ENCODE measurements at regions not wholly inside any gene's neighbourhood (a gene's known extent, or its start where the extent isn't known, plus 50 kb on each side); places are given as distances from the start of the nearest gene placed in this dataset.
"Not testable (repeated sequence)": the region's sequence is repeated elsewhere in the genome, so short reads cannot be mapped to it uniquely, and the experiment has no call there.

GRCh38 chr16:26395700-26396099 lies 671.0 kb upstream of the C16orf82 start:
- no peak for DNase-seq

GRCh38 chr16:26396511-26397235 lies 670.1 kb upstream of the C16orf82 start:
- DNase-seq, result no peak

GRCh38 chr16:26413780-26414179 lies 652.9 kb upstream of the C16orf82 start:
- DNase-seq, result no peak

GRCh38 chr16:26419458-26419857 lies 647.3 kb upstream of the C16orf82 start:
- not testable (repeated sequence) for DNase-seq

- DNase-seq, result no peak
Observed at GRCh38 chr16:26430618-26431017, 636.1 kb upstream of the C16orf82 start.

GRCh38 chr16:26433807-26434206 lies 632.9 kb upstream of the C16orf82 start:
- DNase-seq, result no peak

GRCh38 chr16:26441178-26441577 lies 625.5 kb upstream of the C16orf82 start:
- DNase-seq, result no peak

- DNase-seq, result no peak
Observed at GRCh38 chr16:26442321-26442720, 624.4 kb upstream of the C16orf82 start.

- no peak for DNase-seq
Observed at GRCh38 chr16:26447570-26447969, 619.2 kb upstream of the C16orf82 start.

GRCh38 chr16:26453215-26453614 lies 613.5 kb upstream of the C16orf82 start:
- no peak for DNase-seq

- DNase-seq, result no peak
Observed at GRCh38 chr16:26454102-26454501, 612.6 kb upstream of the C16orf82 start.

GRCh38 chr16:26456074-26456473 lies 610.7 kb upstream of the C16orf82 start:
- DNase-seq, result no peak

- no peak for DNase-seq
Observed at GRCh38 chr16:26457095-26457494, 609.6 kb upstream of the C16orf82 start.

GRCh38 chr16:26457882-26458281 lies 608.8 kb upstream of the C16orf82 start:
- DNase-seq, result no peak

GRCh38 chr16:26464576-26465266 lies 602.0 kb upstream of the C16orf82 start:
- DNase-seq, result no peak

GRCh38 chr16:26474405-26474804 lies 592.3 kb upstream of the C16orf82 start:
- DNase-seq, result not testable (repeated sequence)

- no peak for DNase-seq
Observed at GRCh38 chr16:26475596-26475995, 591.1 kb upstream of the C16orf82 start.

GRCh38 chr16:26491101-26491670 lies 575.5 kb upstream of the C16orf82 start:
- no peak for DNase-seq

GRCh38 chr16:26491962-26492361 lies 574.8 kb upstream of the C16orf82 start:
- DNase-seq, result no peak

GRCh38 chr16:26493751-26494150 lies 573.0 kb upstream of the C16orf82 start:
- no peak for DNase-seq

- no peak for DNase-seq
Observed at GRCh38 chr16:26497896-26498295, 568.8 kb upstream of the C16orf82 start.

GRCh38 chr16:26500326-26500725 lies 566.4 kb upstream of the C16orf82 start:
- no peak for DNase-seq

- DNase-seq, result no peak
Observed at GRCh38 chr16:26505496-26505895, 561.2 kb upstream of the C16orf82 start.

GRCh38 chr16:26508946-26509345 lies 557.8 kb upstream of the C16orf82 start:
- DNase-seq, result not testable (repeated sequence)
